Fibroblast of lung (primary cell): ENCODE measurements at regions not wholly inside any gene's neighbourhood (a gene's known extent, or its start where the extent isn't known, plus 50 kb on each side); places are given as distances from the start of the nearest gene placed in this dataset.

Source experiments
- DNase-seq, 2 donors: peaks; one replicate each; pipeline versions ENCODE4 v3.0.0 to v3.0.0-alpha.2; 2010; ENCODE audit warnings: low read depth in 2 of 2
- H2AFZ ChIP-seq: 2 replicates; pipeline ENCODE4 v1.5.1; 2012; ENCODE audit warnings: low read length, control low read depth, inconsistent platforms
- H3K27ac ChIP-seq: 2 replicates; pipeline ENCODE4 v1.5.1; 2011; ENCODE audit warnings: low read length, control low read depth; ENCODE audit not compliant: insufficient read depth
- H3K27me3 ChIP-seq: 2 replicates; pipeline ENCODE4 v1.5.1; 2011; ENCODE audit warnings: mild to moderate bottlenecking, low read length; ENCODE audit not compliant: control insufficient read depth, insufficient read depth
- H3K36me3 ChIP-seq: 2 replicates; pipeline ENCODE4 v1.5.1; 2011; ENCODE audit warnings: low read length; ENCODE audit not compliant: control insufficient read depth, insufficient read depth
- H3K4me1 ChIP-seq: 2 replicates; pipeline ENCODE4 v1.5.1; 2011; ENCODE audit warnings: low read length; ENCODE audit not compliant: control insufficient read depth, insufficient read depth; ENCODE audit errors: extremely low read depth
- H3K4me2 ChIP-seq: 2 replicates; pipeline ENCODE4 v1.5.1; 2011; ENCODE audit warnings: low read length, control low read depth; ENCODE audit not compliant: insufficient read depth; ENCODE audit errors: extremely low read depth
- H3K4me3 ChIP-seq, 4 experiments: fragments of 200-600 bp in 1 of 4; sonication (generic) in 1 of 4; replicated peaks in 1 of 4; 2 replicates each; pipeline ENCODE4 v1.5.1; 2011 to 2016; ENCODE audit warnings: low read length in 4 of 4, low read depth in 3 of 4, mild to moderate bottlenecking in 3 of 4, control low read depth in 2 of 4, inconsistent platforms in 1 of 4, mixed read lengths in 1 of 4; ENCODE audit not compliant: insufficient read depth in 1 of 4; ENCODE audit errors: control extremely low read depth in 1 of 4
- H3K79me2 ChIP-seq: 2 replicates; pipeline ENCODE4 v1.5.1; 2012; ENCODE audit warnings: mild to moderate bottlenecking, low read length, inconsistent platforms; ENCODE audit not compliant: control insufficient read depth, insufficient read depth
- H3K9ac ChIP-seq: 2 replicates; pipeline ENCODE4 v1.5.1; 2011; ENCODE audit warnings: mild to moderate bottlenecking, low read length, control low read depth; ENCODE audit not compliant: insufficient read depth
- H3K9me3 ChIP-seq: 2 replicates; pipeline ENCODE4 v1.5.1; 2012; ENCODE audit warnings: low read depth, low read length; ENCODE audit not compliant: control insufficient read depth, insufficient read depth
- H4K20me1 ChIP-seq: 2 replicates; pipeline ENCODE4 v1.5.1; 2011; ENCODE audit warnings: low read length; ENCODE audit not compliant: control insufficient read depth, insufficient read depth; ENCODE audit errors: extremely low read depth
- CTCF ChIP-seq, 2 donors: IDR thresholded peaks in 1 of 2; conservative IDR thresholded peaks in 1 of 2; 1 replicate in 1 of 2; 2 replicates in 1 of 2; pipeline ENCODE4 v1.5.1; 2011 to 2012; ENCODE audit warnings: low read length in 2 of 2, control low read depth in 1 of 2, inconsistent platforms in 1 of 2, low read depth in 1 of 2, mild to moderate bottlenecking in 1 of 2
- EZH2 ChIP-seq: IDR thresholded peaks from 2 replicates; pipeline ENCODE4 v1.5.1; 2012; ENCODE audit warnings: low read length, control low read depth, mild to moderate bottlenecking; ENCODE audit errors: missing control alignments

GRCh38 chr1:193325042-193325441 is 138.6 kb upstream of the B3GALT2 start:
- peaks cover 5% of the 10 kb centered on the region for H3K4me1 ChIP-seq
- no peaks in the 10 kb centered on the region for H3K9me3 ChIP-seq
- no peak overlapping the region for H3K4me3 ChIP-seq
- no peak overlapping the region for H2AFZ ChIP-seq
- no peak overlapping the region for H3K4me2 ChIP-seq
- no peak overlapping the region for H3K27ac ChIP-seq
- H4K20me1 ChIP-seq = no peaks in the 10 kb centered on the region
- H3K36me3 ChIP-seq = no peaks in the 10 kb centered on the region
- H3K9ac ChIP-seq = no peak overlapping the region
- TF ChIP-seq EZH2 (no peak), CTCF (conservative IDR thresholded peaks at IDR 0.05 in 1 of 2, IDR thresholded peaks at IDR 0.05 in 1 of 2; ENCODE audit: low read depth in 1 of 2, low read length in 2 of 2) (no peak)
- no peaks in the 10 kb centered on the region for H3K27me3 ChIP-seq
- DNase-seq = no peak
- H3K79me2 ChIP-seq = no peaks in the 10 kb centered on the region

- no peak for TF ChIP-seq EZH2
- TF ChIP-seq CTCF (conservative IDR thresholded peaks at IDR 0.05 in 1 of 2, IDR thresholded peaks at IDR 0.05 in 1 of 2; ENCODE audit: low read depth in 1 of 2, low read length in 2 of 2) = no peak
- Histone ChIP-seq H3K79me2 (no peaks in the 10 kb centered on the region), H3K4me3 (no peak overlapping the region), H3K4me1 (peaks cover 5% of the 10 kb centered on the region), H3K4me2 (no peak overlapping the region), H3K27me3 (no peaks in the 10 kb centered on the region), H4K20me1 (no peaks in the 10 kb centered on the region), H3K27ac (peak overlapping the region; percentile 22), H3K36me3 (no peaks in the 10 kb centered on the region), H2AFZ (no peak overlapping the region), H3K9me3 (no peaks in the 10 kb centered on the region), H3K9ac (no peak overlapping the region)
- peak; percentile 79 to 89 for DNase-seq
Observed at GRCh38 chr1:193322211-193322610, 135.8 kb upstream of the B3GALT2 start.

GRCh38 chr1:193321242-193321840 is 134.9 kb upstream of the B3GALT2 start:
- Histone ChIP-seq H3K9me3 (no peaks in the 10 kb centered on the region), H3K4me1 (peaks cover 5% of the 10 kb centered on the region), H3K36me3 (no peaks in the 10 kb centered on the region), H4K20me1 (no peaks in the 10 kb centered on the region), H3K9ac (no peak overlapping the region), H3K4me2 (no peak overlapping the region), H2AFZ (no peak overlapping the region), H3K79me2 (no peaks in the 10 kb centered on the region), H3K27me3 (no peaks in the 10 kb centered on the region), H3K4me3 (no peak overlapping the region), H3K27ac (peak overlapping the region; percentile 22)
- TF ChIP-seq CTCF (conservative IDR thresholded peaks at IDR 0.05 in 1 of 2, IDR thresholded peaks at IDR 0.05 in 1 of 2; ENCODE audit: low read depth in 1 of 2, low read length in 2 of 2) (no peak), EZH2 (no peak)
- peak in 1 of 2 donors; percentile 86 for DNase-seq
